Neural crest cell (in vitro differentiated cells): ENCODE measurements at regions not wholly inside any gene's neighbourhood (a gene's known extent, or its start where the extent isn't known, plus 50 kb on each side); places are given as distances from the start of the nearest gene placed in this dataset.

Experiments
- DNase-seq: peaks from one replicate; pipeline ENCODE4 v3.0.0; 2021; ENCODE audit warnings: low read depth, mixed read lengths, low spot score
- H3K27ac Mint-ChIP-seq: one replicate; pipeline ENCODE4 v1.8.0; 2021; ENCODE audit warnings: mild to moderate bottlenecking, mixed read lengths; ENCODE audit not compliant: unreplicated experiment
- H3K27me3 Mint-ChIP-seq: 2 replicates; pipeline ENCODE4 v1.8.0; 2021; ENCODE audit warnings: low read depth, mild to moderate bottlenecking, mixed read lengths
- H3K36me3 Mint-ChIP-seq: 2 replicates; pipeline ENCODE4 v1.8.0; 2021; ENCODE audit warnings: low read depth, mild to moderate bottlenecking, mixed read lengths
- H3K4me1 Mint-ChIP-seq: 2 replicates; pipeline ENCODE4 v1.8.0; 2021; ENCODE audit warnings: mixed read lengths
- H3K4me3 Mint-ChIP-seq: one replicate; pipeline ENCODE4 v1.8.0; 2021; ENCODE audit warnings: mild to moderate bottlenecking, mixed read lengths
- H3K9me3 Mint-ChIP-seq: 2 replicates; pipeline ENCODE4 v1.8.0; 2021; ENCODE audit warnings: mixed read lengths
- TF ChIP-seq, protein P1 (sequence below): fragments of 200-600 bp; sonication (generic); conservative IDR thresholded peaks from 2 replicates; pipeline ENCODE4 v1.5.0; 2021; ENCODE audit warnings: antibody characterized with exemption, mild to moderate bottlenecking

DNA sequence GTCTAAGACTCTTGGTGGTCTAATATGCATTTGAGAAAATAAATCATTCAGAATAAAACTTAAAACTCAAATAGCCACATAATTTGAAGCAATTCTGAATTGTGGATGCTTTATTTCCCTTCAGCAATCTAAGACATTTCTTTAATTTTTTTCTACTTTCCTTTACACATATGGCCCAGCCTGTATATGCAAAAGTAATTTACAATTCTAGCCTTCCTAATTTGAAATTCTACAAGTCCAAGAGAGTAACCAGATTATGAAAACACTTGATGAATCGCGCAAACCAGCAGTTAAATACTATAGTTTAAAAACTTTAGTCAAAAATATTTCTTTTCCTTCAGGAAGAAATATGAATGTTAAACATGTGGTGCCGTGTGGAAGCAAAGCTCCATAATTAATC is 1014.2 kb downstream of the TUSC7 start:
- DNase-seq: no peak
- Mint-ChIP-seq H3K9me3 (no peaks in the 10 kb centered on the region), H3K27ac (no peak overlapping the region), H3K27me3 (no peaks in the 10 kb centered on the region), H3K4me1 (no peaks in the 10 kb centered on the region), H3K4me3 (no peak overlapping the region), H3K36me3 (no peaks in the 10 kb centered on the region)
- TF ChIP-seq, protein P1, sequence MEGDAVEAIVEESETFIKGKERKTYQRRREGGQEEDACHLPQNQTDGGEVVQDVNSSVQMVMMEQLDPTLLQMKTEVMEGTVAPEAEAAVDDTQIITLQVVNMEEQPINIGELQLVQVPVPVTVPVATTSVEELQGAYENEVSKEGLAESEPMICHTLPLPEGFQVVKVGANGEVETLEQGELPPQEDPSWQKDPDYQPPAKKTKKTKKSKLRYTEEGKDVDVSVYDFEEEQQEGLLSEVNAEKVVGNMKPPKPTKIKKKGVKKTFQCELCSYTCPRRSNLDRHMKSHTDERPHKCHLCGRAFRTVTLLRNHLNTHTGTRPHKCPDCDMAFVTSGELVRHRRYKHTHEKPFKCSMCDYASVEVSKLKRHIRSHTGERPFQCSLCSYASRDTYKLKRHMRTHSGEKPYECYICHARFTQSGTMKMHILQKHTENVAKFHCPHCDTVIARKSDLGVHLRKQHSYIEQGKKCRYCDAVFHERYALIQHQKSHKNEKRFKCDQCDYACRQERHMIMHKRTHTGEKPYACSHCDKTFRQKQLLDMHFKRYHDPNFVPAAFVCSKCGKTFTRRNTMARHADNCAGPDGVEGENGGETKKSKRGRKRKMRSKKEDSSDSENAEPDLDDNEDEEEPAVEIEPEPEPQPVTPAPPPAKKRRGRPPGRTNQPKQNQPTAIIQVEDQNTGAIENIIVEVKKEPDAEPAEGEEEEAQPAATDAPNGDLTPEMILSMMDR: no peak

GRCh38 chr3:117725314-117725713 is 1015.7 kb downstream of the TUSC7 start:
- Mint-ChIP-seq H3K27ac (no peak overlapping the region), H3K9me3 (no peaks in the 10 kb centered on the region), H3K27me3 (no peaks in the 10 kb centered on the region), H3K4me3 (no peak overlapping the region), H3K36me3 (no peaks in the 10 kb centered on the region), H3K4me1 (no peaks in the 10 kb centered on the region)
- no peak for DNase-seq
- TF ChIP-seq, protein P1: no peak

- Mint-ChIP-seq H3K4me3 (no peak overlapping the region), H3K36me3 (no peaks in the 10 kb centered on the region), H3K9me3 (no peaks in the 10 kb centered on the region), H3K27ac (no peak overlapping the region), H3K4me1 (no peaks in the 10 kb centered on the region), H3K27me3 (no peaks in the 10 kb centered on the region)
- TF ChIP-seq, protein P1: no peak
- DNase-seq: no peak
Observed at GRCh38 chr3:117726776-117727175, 1017.2 kb downstream of the TUSC7 start.

- H3K36me3 Mint-ChIP-seq: no peaks in the 10 kb centered on the region
- no peaks in the 10 kb centered on the region for H3K27me3 Mint-ChIP-seq
- no peak overlapping the region for H3K27ac Mint-ChIP-seq
- H3K4me1 Mint-ChIP-seq: no peaks in the 10 kb centered on the region
- DNase-seq: no peak
- H3K9me3 Mint-ChIP-seq: no peaks in the 10 kb centered on the region
- H3K4me3 Mint-ChIP-seq: no peak overlapping the region
- TF ChIP-seq, protein P1: no peak
Observed at GRCh38 chr3:117728226-117728625, 1018.6 kb downstream of the TUSC7 start.

DNA sequence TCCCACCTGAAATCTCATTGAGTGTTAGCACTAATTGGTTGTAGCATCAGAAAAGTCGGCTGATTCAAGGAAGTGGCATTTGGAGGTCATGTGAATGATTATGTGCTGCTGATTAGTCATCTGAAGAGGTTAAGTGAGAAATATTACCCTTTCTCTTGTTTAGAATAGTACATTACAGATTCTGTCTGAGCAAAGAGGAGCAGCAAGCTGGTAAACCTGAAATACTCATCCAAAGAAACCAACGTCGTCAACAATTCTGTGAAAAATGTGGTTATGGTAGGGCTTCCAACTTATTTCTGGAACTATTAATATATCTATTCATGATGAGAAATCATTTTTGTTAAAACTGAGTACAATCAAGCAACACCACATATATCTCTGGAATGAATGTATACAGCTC is 1024.9 kb downstream of the TUSC7 start:
- no peak for DNase-seq
- peaks cover 3% of the 10 kb centered on the region for H3K9me3 Mint-ChIP-seq
- TF ChIP-seq, protein P1: no peak
- no peak overlapping the region for H3K4me3 Mint-ChIP-seq
- no peak overlapping the region for H3K27ac Mint-ChIP-seq
- no peaks in the 10 kb centered on the region for H3K36me3 Mint-ChIP-seq
- no peaks in the 10 kb centered on the region for H3K27me3 Mint-ChIP-seq
- H3K4me1 Mint-ChIP-seq: peaks cover 3% of the 10 kb centered on the region
